Femur (tissue), 1 donor: ENCODE measurements at regions not wholly inside any gene's neighbourhood (a gene's known extent, or its start where the extent isn't known, plus 50 kb on each side); places are given as distances from the start of the nearest gene placed in this dataset.

ENCODE experiments used
- DNase-seq: peaks from one replicate; pipeline ENCODE4 v3.0.0-alpha.2; 2017

DNA sequence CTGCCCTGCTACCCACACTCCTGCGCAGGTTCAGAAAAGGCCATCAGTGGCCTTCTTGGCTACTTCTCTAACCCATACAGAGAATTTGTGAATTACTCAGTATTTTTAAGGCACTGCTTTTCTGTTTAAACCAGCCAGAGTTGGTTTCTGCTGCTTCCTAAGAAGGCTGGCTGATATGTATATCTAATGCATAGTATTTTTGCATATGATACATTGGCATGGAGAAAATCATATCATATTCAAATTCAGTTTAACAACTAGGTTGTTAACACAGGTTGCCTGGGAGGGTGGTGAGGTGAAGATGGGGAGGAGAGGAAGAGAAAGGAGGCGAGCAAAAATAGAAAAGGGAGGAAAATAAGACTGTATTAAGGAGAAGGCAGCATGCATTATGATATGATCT lies 132.8 kb upstream of the ADPGK start:
- DNase-seq = no peak

DNA sequence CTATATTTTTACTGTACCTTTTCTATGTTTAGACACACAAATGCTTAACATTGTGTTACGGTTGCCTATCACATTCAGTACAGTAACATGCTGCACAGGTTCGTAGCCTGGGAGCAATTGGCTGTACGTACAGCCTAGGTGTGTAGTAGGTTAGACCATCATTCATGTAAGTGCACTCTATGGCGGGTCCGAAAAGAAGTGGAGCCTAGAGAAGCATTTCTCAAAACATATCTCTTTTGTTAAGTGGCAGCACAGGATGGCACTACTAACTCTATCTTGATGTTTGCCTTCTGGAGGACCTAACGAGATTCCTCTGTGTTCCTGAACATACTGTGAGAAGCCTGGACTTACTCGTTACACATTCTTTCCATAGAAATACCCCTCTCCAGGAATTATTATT lies 132.3 kb upstream of the ADPGK start:
- DNase-seq = no peak

DNA sequence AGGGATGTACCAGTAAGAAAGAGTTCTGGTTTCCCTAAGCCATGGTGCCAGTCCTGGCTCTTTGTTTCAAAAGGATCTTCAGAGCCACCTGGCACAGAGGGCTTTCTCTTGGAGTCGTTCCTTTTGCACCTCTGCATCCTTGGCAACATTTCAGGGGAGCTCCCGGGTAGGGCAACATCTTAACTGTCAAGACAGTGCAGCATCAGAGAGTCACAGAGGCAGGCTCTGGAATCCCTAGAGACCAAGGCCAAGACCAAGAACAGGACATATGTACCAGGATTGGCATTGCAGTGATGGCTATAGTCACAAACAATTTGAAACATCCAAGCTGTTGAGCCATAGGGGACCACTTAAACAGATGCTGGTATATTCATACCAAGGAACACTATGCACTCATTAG lies 129.4 kb upstream of the ADPGK start:
- DNase-seq = no peak

DNA sequence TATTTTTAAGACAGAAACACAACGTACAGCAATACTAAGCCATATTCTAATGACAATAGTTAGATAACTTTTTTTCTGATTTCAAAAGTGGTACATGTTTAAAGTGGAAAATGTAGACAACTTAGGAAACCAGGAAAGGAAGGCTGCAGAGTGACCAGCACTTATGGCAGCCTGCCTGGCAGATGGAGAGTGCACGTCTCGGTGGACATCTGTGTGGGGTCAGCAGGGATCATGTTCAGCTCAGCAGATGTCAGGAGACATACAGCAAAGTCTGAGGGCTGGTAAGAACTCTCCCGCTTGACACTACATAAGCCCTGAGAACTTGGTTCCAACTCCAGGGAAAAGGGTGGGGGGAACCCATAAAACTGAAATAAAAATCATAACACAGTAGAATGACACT lies 128.6 kb upstream of the ADPGK start:
- no peak for DNase-seq

DNA sequence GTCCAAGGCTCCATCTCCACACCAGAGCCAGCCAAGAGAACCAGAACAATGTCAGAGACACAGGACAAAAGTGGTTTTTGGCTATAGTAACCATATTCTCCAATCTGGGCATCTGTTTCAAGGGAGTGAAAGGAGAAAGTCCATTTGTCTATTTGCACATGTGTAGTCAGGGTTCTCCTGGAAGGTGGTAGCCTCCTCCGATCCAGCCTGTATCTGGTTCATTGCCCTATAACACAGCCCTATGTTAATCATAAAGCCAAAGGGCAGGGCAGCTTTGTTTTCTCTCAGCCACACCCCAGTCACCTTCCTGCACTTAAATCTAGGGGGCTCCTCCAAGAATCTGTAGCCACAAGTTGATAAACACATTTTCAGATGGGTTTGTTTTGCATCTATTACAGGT lies 128.1 kb upstream of the ADPGK start:
- DNase-seq = no peak

DNA sequence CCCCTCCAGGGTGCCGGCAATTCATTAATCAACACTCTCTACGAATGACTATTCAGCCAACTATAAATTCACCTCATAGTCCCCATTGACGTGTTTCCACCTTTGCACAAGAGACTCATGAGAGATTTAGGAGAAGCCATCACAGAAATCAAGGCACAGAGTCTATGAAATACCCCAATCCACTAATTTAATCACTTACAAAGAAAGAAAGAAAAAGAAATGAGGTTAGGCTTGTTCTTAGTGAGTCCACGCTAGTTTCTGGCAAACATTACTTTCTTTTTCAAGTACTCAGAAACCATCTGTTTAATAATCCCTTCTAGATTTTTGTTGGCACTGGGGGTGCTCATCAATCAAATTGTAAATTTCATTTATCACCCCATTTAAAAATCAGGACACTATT lies 125.2 kb upstream of the ADPGK start:
- DNase-seq = no peak

DNA sequence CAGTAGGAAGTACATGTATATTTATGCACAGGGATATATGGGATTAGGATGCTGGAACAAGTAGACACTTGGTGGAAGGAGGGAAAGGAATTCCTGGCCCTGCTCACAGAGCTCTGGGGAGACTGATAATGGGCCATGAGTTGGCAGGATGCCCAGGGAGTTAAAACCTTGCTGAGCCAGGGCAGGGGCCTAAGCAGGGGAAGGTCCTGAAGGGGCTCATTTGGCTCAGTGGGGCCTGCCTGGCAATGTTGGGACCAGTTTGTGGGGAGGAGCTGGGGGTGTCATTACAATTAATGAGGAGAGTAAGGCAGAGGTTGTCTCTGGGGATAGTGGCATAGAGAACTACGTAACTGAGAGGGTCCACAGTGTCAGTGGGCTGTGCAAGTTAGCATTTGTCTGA lies 124.2 kb upstream of the ADPGK start:
- DNase-seq = peak; percentile 41

DNA sequence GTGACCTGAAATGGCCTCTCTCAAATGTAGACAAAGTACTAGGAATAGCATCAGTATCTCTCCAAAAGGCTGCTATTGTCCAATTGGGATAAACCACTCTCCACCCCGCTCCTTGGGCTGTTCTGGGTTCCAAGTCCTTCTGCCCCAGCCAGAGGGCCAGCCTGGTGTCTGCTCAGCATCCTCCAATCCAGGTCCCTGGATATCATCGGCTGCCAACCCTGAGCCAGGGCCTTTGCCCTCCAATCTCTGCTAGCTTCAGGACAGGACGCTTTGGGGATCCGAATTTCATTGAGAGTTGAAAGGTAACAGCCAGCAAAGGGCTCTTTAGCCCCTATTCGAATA lies 119.3 kb upstream of the ADPGK start:
- no peak for DNase-seq

DNA sequence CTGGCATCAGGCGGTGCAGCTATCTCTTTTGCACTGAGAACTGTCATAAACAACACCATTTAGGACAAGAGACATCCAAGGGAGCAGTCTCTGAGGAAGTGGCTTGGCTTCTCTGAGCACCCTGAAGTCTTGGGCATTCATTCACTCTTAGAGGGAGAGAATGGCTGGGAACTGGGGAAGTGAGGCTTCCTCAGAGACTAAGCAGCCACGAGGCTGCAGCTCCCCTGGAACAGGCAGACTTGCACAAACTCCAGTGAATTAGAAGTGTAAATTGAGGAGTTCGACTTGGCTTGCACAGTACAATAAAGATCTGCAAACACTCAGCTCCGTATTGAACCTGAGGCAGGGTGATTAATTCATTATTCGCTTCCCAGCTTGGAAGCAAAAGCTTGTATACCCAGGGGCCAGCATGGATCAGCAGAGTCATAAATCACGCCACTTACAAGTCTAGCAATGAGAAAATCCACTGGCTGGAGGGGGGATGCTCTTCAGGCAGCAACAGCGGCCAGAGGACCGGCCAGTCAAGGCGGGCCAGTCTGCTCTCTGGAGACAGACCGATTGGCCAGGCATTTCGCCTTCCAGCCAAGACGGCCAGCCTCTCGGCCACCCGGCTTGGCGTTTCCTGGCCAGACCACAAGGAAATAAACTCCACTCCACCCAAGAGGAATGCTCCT lies 118.8 kb upstream of the ADPGK start:
- peak; percentile 89 for DNase-seq

DNA sequence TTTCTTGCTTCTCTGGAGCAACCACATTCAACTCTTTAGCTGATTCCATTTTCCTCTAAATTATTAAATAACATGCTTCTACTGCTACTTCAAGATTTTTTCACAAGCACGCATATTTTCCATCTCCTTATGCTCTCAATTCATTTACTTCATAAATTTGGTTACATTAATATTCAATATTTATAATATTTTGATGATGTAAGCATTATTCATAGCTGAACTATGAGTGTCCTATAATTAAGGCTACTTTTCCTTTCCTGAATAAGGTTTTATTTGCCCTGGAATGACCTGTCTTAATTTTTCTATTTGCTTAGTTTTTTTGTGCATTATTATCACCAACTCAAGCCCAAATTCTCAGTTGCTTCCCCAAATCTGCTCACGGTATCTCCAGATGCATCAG lies 109.4 kb upstream of the ADPGK start:
- DNase-seq = no peak

DNA sequence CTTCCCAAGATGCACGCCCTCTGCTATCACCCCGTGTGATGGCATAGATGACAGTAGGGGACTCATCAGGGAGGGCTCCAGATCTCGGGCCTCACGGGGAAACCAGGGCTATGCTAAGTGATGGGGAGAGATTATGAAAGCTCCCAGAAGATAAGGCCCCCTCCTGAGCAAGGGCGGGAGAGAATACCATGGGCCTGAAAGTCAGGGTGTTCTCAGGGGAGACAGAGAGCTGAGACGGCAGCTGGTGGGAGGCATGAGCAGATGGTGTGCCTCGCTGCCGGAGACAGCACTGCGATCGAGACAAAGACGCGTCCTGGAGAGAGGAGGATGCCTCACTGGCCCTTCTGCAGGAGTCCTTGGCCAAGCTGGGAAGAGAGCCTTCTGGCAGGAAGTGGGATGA lies 106.5 kb upstream of the ADPGK start:
- DNase-seq = no peak

DNA sequence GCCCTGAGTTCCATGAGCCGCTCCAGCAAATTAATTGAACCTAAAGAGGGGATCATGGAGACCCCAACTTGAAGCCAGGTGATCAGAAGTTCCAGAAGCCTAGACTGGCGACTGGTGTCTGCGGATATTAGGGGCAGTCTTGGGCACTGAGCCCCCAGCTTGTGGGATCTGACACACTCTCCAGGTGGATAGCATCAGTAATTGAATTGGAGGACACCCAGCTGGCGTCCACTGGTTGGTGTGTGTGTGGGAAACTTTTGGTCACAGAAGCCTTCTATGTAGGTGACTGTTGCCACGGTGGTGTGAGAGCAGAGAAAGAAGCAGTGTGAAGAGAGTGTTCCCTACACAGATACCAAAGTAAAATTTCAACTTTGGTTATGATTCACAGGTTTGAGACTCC lies 106.0 kb upstream of the ADPGK start:
- no peak for DNase-seq

DNA sequence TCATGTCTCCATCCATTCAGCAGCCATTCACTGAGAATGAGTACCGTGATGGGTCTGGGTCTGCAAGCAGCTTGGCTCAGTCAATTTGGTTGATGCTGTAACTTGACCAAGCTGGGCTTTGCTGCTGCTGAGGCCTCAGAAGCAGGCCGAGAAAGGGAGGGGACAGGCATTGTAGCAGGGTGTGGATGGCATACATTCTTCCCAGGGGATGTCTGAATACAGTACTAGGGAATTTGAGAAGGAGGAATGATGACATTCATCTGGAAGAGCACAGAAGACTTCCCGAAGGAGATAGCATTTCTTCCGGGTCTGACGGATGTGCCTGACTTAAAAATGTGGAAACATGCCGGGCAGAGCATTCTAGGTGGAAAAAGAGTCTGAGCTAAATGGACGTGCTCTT lies 105.3 kb upstream of the ADPGK start:
- DNase-seq = no peak

DNA sequence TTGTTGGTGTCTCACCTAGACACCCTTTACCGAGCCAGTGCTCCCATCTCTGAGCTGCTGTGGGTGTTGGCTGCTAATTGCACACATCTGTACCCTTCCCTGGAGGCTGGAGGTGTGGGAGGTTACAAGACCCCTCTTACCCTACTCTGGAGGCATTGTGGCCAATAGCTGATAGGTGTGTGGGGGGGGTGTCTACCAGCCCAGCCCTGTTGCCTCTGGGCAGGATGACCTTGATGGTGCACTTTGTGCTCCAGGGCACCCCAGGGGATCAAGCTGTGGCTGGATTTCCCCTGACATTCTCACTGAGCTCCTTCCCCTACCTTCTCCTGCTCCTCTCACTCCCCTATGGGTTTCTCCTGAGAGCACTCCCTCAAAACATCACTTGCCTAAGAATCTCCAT lies 104.7 kb upstream of the ADPGK start:
- DNase-seq = no peak

DNA sequence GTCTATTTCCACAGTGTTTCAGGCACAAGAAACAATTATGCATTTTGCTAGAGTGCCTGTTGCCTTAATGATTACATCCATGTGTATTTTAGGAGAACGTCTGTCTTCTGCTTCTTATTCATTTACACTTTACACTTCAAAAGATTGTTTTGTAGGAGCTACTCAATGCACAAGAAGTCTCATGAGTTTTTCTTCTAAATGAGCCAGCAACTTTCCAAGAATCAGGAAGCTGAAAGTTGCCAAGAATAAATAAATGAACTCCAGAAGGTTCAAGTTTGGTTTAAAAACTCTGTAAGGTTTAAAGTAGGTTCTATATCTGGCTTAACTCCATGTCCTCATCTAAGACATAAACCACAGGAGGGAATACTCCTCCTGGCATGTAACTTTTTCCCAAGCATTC lies 103.8 kb upstream of the ADPGK start:
- no peak for DNase-seq

DNA sequence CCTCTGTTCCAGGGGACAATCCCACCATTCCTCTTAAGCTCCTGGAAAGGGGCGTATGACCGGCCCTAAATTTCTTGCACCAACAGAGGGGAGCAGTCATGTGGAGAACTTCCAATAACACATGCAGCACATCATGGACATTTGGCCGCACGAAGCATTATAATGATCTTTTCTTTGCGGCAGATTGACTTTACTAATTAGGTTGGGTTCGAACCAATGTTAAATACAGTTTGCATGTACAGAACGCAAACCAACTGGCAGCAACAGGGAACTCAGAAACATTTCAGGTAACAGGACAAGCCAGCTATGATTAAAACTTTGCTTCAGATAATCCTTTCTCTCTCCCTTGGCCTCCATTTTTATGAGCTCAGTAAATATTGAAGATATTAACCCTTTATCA lies 100.8 kb upstream of the ADPGK start:
- no peak for DNase-seq

DNA sequence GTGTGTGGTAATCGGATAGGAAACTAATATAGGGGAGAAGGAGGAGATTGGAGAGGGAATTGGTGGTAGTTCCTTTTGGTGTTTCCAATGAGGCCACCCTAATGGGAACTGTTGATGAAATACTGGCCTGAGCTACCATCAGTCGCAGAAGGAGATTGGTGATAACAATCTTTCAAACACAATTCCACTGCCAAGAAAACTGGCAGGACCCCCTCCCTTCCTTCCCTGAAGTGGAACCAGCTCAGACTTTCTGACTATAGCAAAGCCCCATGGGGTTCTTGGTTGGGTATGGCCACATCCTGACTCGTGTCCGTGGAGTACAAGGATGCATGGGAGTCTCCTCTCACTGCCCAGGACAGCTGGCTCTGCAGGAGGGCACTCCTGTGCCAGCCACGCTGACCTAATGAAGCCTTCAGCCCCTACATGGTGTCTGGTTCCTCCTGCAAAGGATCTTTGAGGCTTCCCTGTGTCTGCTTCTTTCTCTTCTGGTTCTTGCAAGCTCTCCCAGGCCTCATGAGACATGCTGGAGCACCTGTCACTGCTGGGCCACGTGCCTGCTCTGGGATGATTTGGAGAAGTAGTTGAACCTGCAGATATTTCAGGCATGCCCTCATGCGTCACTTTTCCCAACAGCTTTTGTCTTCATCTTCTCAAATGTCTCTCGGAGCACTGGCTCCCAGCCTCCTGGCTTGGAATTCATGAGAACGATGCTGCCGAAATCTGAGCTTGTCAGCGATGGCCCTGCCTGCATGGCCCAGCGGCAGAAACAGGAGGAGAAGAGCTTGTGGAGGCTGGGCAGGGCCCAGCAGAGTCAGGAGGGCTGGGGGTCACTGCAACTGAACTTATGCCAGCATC lies 90.0 kb upstream of the ADPGK start:
- DNase-seq = peak; percentile 82

DNA sequence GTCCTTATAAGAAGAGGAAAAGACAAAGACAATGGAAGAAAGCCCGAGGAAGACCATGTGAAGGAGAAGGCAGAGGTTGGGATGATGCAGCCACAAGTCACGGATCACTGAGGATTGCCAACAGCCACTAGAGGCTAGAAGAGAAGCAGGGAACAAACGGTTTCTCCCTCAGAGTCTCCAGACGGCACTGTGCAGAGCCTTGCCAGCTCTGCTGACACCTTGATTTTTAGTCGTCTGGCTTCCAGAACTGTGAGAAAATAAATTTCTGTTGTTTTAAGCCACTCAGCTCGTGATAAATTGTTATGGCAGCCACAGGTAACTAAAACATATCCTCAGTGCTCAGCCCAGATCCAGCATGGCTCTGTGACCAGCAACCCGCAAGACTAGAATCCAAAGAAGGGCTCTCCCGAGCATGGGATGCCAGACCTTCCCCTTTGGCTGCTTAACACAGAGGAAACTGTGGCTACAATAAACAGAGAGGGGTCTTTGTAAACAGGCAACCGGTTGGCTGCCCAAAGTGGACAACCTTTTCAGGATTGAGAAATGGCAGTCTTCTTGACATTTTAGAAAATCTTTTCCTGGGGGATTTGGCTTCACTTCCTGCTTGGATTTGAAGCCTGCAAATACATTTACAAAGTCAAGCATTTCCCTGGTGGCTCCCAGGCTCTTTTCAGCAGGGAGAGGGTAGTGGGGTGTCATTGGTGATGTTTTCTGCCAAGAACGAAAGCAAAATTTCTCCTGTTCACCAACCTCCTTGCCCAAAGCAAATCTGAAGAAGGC lies 88.7 kb upstream of the ADPGK start:
- DNase-seq = no peak

DNA sequence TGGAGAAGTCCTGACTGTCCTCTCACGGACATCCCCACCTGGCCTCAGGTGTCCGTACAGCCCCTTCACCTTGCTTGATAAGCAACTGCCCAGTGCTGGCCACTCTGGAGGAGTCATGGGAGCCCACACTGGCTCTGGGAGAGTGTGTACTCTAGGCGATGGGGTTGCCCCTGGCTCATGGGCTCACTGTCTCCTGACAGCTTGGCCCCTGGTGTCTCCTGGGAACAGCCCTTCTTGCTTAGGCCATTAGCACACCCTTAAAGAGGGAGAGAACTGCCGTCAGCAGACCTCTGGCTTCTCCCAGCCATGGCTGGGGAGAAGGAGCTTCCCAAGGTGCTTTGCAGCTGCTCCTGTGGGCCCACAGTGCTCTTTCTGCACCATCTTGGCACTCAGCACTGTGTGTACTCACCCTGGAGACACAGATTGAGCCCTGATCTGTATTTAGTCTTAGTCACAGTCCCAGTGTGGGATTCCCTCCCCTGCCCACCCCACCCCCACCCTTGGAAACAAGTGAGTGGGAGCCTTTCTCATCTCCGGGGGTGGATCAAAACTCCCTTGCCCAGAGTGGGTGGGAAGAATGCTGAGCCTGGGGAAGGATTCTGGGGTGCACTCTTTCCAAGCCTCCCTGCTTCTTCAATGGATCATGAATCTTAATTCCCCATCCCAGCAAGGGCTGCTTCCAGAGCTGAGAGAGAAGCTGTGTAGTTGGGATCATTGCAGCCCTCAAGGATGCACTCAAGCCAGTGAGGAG lies 83.5 kb upstream of the ADPGK start:
- no peak for DNase-seq

DNA sequence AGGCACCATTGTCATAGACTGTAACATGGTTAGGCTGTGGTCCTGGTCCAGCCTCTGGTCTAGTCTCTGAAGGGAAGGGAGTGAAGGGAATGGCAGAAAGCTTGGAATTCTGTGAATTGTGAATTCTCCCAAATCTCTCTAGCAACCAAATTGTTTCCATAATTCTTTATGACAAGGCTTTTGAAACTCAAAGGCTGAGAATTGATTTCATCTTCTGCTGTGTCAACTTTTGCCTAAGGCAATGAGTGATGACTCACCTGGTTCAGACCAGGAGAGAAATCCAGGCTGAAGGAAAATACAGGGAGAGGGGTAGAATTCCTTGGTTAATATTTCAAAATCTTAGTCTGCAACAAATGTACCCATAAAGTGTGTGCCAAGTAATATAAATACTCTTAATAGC lies 82.6 kb upstream of the ADPGK start:
- DNase-seq = no peak

DNA sequence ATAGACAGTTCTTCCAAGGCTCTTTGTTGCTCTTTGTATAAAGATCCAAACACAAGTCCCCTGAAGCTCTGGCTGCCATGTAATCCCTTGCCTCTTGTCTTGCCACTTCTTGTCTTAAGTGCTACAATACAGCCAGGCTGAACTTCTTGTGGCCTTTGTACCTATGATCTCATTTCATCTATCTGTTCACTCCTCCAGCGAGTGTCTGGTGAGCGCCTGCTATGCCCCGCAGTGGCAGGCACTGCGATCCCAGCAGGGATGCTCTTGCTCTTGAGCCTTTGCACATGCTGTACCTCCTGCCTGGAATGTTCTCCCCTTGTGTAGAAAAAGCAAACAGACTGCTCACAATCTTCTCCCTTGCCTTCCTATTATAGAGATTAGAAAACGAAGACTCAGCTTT lies 81.9 kb upstream of the ADPGK start:
- no peak for DNase-seq

DNA sequence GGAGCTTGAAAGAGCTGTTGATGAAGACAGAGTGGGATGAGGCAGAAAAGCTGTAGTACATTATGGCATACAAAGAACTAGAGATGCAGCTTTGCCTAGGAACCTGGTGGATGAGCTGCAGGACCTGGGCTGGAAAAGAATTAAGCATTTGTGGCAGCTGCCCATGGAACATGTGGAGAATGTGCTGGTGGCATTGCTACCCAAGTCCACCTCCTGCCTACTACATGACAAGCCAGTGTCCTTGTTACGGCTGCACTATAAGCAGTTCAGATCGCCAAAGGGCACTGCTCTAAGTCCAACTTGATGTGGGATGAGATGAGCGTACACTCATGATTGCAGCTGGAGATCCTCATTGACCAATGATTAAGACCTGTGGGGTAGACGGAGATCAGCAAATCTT lies 81.1 kb upstream of the ADPGK start:
- no peak for DNase-seq

DNA sequence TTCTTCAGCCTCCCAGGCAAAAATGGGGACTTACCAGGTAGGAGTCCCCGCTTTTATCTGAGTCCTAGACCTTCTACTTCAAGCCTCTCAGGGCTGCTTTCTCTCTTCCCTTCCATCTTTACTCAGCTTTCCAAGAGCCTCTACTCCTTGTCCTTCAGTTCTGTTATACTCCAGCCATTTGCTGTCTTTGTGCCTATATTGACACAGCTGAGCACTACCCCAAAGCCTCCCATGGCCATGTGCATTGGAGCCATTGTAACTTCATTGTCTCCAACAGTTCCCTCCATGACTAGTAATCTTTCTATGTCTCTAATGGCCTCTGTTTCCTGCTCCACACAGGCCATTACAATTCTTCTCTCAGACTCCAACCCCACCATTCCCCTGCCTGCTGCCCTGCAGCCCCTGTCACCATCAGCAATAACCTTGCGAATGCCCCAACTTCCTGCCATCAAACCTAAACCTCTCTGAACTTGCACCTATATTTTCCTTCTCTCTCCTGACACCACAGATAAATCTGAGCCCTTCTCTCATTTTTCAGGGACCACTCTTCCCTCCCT lies 77.9 kb upstream of the ADPGK start:
- no peak for DNase-seq
